A172 (cell line): ENCODE measurements at regions not wholly inside any gene's neighbourhood (a gene's known extent, or its start where the extent isn't known, plus 50 kb on each side); places are given as distances from the start of the nearest gene placed in this dataset.

Source experiments
- DNase-seq: peaks from one replicate; pipeline ENCODE4 v3.0.0-alpha.2; 2015; ENCODE audit warnings: low spot score

DNA sequence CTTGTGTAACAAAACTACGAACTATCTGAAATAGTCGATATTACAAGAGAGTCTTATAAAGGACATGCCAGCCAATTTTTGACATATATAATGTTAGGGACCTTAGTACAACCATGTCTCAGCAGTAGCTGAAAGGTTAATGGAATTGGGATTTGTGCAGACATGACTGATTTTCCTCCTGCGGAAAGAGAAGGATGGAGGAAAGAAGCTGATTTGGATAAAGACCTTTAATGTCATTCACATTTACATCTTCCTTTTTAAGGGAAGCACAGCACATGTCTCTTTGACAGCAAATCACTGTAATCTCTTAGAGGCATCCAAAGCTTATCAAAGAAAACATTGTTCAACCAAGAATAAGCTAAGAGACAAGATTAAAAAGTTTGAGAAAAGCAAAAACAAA is 1976.2 kb upstream of the IGFBP7 start:
- no peak for DNase-seq

DNA sequence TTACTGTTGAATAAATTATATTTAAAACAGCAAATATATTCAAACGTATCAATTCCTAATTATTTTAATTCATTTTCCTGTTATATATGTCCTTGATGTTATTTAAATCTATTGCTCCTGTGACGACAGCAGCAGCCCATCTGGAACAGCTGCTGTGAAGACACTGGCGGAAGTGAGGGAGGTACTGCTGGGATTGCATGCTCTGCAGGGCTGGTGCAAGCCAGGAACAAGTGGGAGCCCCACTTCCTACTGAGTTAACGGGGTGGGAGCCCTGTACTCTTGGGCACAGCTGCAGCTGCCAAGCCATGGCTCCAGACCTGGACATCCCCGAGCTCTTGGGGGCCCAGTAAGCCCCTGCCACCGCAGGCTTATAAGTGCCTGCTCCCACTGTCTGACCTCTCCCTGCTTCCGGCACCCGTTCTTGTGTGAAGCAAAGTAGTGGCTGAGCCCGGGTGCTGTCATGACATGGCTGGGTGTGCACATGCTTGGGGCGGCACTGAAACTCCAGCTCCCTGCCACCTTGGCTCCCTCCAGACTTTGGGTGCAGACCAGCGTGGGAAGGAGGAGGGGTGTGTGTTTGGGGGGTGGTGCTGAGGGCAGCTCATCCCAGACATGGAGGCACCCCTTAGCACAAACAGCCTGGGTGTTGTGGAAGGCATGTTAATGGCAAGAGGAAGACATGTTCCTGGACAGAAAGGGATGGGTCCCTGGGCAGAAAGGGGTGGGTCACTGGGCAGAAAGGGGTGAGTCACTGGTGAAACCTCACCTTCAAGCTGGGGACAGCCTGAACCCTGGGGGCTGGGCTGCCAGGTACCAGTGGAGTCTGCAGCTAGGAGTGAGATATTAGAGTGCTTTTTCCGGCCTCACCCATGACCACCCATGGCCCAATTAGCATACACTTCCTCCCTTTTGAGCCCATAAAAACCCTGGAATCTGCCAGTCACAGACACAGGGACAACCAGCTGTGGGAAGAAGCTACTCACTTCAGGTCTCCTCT is 1981.3 kb upstream of the IGFBP7 start:
- DNase-seq, result peak; percentile 5

DNA sequence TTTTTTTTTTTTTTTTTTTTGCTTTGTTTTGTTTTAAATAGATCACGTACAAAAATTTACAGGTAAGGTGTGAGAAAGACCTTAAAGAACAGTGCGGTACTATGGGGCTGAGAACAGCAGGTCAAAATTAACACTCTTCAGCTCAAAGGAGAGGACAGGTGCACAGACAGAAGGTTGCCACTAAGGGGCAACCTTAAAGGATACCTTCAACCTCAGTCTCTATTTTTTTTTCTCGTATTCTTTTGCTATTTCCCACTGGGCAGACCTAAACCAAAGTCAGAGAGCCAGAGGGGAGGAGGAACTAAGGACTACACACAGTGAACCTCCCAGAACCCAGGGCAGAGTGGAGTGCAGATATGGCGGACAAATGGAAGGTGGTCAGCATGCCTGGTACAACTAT is 1984.3 kb upstream of the IGFBP7 start:
- no peak for DNase-seq

DNA sequence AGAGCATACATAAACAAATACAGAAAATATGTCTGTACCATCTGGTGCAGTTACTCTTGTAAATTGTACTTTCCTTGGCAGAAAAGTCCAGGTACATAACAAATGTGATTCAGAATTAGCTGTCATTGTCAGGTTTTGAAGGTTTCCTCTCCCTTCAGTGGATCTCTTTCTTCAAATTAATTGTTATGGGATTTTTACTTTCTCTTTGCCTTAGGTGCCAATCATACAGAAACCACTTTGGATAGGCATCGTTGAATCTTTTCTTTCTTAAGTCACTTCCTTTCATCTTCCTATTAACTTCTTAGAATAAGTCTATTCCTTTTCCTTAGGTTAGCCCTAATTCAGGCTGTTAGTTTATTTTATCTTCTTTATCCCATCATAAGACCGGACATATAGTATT is 1992.1 kb upstream of the IGFBP7 start:
- DNase-seq, result no peak

DNA sequence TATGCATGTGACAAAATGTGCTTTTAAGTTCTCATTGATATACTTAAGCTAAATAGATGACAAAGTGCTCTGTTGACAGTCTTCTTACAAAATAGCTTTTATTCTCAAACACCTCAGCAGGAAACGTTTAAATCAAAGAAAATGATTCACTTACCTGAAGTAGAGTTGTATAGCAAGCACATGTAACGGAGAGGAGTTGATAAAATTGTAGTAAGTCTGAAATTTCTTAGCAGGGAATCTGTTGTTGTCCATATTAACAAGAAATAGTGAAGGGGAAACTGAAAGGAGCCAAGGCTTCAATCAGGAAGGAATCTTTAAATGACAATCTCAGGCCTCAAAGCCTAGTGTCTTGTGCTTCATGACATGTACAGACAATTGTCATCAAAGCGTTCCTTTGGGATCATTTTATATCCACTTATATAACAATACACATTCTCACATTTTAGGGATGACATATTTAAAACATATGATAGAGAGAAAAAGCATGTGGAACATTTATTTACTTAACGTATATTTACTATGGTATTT is 2010.2 kb upstream of the IGFBP7 start:
- no peak for DNase-seq

DNA sequence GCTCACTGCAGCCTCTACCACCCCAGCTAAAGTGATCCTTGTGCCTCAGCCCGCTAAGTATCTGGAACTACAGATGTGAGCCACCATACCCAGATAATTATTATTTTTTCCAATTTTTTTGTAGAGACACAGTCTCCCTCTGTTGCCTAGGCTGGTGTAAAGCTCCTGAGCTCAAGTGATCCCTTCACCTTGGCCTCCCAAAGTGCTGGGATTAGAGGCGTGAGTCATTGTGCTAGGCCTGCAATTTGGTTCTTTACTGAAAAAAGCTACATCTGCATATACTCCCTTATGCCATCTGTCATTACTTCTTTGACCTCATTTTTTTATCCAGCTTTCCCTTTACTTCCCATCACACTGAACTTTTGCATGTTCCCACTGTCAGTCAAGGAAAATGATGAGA is 2012.4 kb upstream of the IGFBP7 start:
- no peak for DNase-seq

DNA sequence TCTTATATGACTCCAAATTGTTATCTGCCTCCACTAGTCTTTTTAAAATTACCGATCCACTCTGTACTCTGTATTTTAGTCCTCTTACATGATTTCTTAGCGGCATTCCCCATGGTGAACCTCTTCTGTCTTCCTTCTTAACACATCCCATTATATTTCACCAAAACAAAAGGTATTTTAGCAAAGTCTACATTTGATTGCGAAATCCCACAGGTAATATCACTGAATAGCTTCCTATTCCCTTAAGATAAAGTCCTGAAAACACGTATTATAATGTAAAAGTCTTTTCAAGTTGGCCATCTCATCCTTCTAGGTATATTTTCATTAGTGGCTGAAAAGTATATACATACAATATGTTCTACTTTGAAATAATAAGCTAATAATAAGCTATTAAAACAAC is 2016.0 kb upstream of the IGFBP7 start:
- no peak for DNase-seq

DNA sequence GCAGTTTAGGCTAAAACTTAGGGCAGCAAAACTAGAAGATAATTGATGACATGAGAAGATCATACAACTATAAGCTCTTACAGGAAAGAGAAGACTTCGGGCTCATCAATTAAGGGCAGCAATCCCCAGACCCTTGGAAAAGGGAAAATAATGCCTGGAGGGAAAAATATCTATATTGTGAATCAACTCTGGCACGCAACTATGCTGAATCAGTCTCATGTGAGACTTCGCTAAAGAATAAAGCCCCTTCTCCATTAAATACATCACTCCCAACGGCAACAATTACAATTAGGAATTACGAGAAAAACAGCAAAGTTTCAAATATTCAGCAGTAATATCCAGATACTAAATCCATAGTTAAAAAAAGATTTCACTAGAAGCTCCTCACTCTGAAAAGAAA is 2016.8 kb upstream of the IGFBP7 start:
- no peak for DNase-seq

DNA sequence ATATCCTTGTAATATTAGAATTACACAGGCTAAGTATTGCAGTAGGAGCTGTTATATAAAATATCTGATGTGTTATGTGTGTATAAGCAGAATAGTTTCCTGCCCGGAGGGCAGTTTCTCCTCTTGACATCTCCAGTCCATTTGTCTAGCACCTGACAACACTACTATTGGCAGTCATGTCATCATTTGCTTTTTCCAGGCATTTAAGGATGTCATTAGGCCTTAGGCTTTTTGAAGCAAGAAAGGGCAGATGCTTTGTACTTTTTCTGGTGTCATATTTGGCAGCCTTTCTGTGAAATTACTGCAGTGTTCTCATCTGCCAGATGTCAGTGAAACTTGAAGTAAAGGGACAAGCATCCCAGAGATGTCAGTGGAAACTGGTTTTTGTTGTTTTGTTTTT is 2017.6 kb upstream of the IGFBP7 start:
- DNase-seq, result no peak

DNA sequence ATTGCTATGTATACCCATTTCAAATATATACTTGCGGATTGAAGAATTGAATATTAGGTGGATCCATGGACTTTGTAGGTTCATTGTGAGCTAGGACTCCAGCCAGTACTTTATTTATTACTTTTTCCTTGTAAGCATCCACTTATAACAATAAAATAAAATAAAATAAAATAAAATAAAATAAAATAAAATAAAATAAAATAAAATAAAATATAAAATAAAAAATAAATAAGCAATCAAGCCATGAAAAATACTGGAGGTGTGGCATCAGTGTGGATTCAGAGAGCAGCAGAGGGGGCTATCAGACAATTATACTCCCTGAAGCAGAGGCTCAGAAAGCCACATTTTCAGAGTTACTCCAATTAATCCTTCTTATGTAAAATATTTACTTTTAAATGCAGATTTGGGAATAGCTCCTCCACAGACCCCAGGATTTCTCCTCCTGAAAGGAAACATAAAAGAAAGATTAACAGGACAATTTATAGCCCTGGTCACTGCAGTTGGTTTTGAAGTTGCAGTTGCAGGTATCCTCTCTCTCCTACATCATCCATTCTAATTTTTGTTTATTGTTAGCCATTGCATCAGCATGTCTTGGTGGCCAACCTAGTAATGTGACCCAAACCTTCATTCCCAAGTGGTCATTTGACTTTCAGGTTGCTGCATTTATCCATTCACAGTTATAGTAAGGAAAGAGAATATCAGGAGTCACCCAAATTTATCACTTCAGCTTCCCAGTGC is 2025.2 kb upstream of the IGFBP7 start:
- DNase-seq, result no peak

DNA sequence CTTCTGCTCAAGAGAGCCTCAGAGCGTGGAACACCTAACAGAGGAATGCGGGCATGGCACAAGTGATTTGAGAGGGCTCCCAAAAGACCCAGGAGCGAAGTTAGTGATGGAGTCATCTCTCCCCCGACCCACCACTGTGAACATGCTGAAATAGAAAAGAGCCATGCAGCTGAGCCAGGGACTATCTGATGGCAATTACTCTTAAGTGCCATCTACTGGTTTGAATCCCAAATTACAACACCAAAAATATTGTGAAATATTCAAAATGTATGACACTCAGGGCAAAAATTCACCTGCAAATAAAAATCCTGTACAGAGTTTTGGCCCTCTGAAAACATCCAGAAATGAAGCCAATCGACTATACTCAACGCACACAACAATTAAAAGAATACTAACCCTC is 2038.9 kb upstream of the ADGRL3 start:
- no peak for DNase-seq

DNA sequence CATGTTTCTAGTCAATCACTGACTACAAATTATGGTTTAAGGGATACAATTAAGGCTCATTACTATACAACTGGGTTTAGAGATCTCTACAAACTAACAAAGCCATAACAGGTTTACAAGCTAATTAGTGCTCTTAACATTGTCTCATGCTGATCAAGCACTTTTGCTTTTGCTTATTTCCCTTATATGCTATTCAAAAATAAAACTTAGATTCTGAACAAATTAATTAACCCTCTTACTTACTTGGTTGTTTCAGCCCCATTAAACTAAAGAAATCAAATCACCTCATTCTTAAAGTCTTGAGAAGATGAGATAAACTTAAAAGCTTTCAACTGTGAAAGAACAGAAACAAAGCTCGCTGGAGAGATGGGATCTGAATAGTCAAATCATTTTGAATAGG is 2024.5 kb upstream of the ADGRL3 start:
- no peak for DNase-seq

DNA sequence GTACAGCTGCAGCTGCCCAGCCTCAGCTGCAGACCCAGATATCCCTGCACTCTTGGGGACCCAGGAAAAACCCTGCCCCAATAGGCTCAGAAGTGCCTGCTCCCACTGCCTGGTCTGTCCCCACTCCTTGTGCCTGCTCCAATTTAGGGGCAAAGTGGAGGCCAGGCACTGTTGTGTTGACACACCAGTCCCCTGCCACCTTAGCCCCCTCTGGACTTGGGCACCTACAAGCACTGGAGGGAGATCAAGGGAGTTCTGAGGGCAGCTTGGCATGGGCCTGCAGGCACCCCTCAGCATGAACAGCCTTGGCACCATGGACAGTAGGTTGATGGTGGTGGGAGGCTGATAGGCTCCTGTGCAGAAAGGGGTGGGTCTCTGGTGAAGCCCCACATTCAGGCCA is 2020.8 kb upstream of the ADGRL3 start:
- DNase-seq, result no peak

DNA sequence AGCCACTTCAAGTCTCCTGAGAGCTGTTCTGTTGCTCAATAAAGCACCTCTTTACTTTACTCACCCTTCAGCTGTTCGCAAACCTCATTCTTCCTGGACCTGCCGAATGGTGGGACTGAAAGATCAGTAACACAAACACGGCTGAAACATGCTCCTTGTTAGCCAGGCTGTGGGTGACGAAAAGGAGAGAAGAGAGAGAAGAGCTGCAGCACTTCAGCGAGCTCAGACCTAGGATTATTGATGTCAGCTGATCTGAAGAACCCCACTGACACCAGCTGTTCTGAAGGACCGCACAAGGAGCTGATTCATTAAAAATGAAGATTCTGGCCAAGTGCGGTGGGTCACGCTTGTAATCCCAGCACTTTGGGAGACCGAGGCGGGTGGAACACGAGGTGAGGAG is 2020.0 kb upstream of the ADGRL3 start:
- DNase-seq, result no peak

DNA sequence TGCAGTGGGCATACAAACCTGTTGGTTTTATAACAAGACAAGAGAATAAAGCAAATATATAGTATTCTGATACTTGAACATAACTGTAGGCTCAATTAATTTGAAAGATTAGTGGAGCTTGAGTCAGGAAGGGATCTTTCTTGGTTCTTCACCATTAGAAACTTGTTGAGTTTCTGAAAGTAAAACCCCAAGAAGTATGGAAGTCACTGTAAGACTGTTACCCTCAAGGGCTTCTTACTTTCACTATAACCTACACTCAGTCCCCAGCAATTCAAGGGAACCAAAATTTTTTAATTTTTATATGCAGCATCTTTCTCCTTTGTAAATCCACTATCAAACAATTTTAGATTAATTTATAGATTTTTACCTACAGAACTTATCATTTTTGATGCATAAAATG is 2019.2 kb upstream of the ADGRL3 start:
- no peak for DNase-seq

DNA sequence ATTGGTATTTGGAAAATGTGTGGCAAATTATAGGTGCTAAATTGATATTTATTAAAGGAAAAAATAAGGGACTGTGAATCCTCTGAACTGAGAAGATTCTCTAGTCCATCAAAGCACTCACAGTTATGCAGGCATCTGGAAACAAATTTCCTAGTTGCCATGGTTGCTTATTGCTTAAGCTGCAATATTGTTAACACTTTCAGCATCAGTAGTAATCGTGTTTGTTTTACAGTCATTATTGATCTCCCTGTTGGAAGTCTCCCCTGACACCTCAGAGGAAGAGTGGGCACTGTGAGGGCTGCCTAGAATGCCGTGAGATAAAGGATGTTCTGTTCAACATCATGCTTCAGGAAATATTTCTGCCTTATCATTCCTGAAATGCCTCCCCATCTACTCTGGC is 2004.3 kb upstream of the ADGRL3 start:
- no peak for DNase-seq

DNA sequence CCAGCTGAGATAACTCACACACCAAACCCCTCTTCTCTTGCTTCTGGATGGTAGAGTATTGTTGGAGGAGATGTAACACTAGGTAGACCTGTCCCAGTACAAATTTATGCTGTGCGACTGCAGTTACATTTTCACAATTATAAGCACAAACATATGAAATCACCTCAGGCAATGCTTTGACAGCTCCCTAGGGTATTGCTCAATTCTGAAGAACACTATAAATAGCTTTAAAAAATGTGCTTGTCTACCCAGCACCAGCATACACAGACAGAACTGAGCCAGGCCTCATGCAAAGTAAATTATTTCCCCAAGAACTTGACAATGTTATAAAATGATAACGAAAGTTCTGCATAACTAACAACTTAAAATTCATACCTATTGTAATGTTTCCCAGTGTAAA is 1999.1 kb upstream of the ADGRL3 start:
- DNase-seq, result no peak

DNA sequence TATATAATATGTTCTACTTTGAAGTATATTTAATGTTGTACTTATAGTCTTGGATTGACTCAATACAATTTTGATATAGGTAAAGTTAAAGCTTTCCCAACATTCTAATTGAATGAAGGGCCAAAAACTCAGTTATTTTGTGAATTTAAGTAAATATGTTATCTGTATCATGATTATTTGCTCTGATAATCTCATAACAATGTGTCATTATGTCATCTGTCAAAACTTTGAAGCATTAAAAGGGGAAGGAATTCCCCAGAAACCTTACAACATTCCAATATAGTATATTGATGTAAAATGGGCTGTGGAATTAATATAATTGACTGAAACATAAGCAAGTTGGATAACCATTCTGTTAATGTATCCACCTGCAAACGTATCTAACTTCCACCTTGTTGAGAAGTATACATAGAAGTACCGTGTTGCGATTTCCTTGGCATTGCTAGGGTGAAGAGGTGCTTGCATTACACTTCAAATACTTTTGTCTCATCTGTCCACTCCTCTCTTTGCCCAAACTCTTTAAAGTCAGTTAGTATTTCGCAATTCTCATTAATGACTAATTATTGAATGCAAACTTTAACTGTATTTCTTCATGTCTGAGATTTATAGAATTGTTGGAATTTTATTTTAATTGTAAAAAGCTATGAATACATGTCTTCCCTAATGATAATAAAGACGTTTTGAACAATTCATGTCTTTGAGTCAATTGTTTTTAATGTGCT is 1982.1 kb upstream of the ADGRL3 start:
- DNase-seq, result no peak

DNA sequence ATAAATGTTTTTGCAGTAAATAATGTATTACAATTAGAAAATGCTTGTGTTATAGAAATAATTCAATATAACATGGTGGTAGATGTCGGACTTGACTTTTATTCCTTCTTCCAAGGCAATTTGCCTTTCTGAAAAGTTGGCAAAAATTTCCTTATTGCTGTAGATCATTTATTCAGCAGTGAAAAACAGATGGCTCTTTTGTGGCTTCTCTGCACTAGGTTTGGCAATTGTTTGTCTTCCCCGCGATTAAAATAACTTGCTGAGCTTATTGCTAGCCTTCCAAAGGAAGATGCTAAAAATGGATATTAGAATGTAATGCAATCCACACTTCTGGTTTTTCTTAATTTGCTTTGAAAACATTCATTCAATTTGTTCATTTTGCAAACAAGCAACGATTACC is 1977.9 kb upstream of the ADGRL3 start:
- DNase-seq, result no peak

DNA sequence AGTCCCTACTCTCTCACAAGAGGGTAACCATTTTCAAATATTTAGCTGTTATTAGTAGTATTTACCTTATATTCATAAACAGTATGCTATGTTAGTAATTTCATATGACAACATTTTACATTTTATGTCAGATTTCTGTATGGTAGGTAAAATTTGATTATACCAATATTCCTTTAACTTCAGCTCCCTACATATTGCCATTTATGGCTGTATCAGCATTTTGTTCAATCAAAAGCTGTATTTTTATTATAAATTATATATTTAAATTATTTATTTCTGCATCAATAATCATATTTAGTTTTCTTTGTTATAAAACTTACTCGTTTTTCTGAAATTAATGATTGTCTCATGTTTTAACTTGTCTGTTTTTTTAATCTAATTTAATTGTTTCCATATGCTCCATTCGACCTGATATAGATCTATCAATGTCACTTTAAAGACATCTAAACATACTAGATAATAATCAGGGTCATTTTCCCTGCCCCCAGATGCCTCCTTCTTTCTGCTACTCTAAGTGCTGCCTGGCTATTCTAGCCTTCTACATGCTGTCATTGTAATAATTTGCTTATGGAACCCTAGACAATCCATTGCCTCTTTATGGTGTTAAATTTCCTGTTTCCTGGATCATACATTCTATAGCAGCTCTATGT is 1976.7 kb upstream of the ADGRL3 start:
- DNase-seq, result no peak

DNA sequence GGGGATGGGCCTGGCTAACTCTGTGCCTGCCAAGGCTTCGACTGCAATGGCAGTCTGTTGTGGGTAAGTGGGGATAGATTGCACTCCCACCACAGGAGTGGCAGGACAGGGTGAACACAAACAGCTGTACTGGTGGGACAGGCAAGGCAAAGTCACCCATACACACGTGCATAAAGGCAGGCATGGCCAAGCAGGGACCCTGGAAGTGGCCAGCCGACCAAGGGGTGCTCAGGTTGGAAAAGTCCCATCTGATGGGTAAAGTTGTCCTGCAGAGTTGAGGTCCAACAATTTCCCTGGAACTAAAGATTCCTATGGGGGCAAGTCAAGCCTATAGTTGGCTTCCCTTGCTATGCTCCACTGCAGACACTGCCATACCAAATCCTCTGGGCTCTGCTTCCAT is 1961.9 kb upstream of the ADGRL3 start:
- no peak for DNase-seq

DNA sequence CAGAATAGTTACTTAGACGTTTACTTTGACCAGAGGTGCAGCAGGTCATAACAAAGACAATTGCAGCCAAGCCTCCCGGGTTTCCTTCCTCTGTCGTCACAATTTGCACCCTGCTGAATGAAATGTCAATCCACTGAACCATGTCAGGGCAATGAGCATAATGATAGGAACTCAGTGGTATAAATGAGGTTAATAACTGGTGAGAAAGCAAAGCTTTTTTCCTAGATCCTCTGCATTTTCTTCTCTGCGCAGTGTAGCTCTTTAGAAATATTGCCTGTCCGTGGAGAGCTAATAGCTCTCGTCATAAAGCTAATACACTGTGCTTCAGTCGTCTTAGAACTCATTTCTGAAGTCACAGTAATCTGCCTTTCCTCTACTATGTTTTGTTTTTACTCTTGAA is 1960.1 kb upstream of the ADGRL3 start:
- no peak for DNase-seq
